GM12878 (cell line): ENCODE measurements at regions not wholly inside any gene's neighbourhood (a gene's known extent, or its start where the extent isn't known, plus 50 kb on each side); places are given as distances from the start of the nearest gene placed in this dataset.

Experiments used
- ATAC-seq: fragments of 200-7000 bp; cut with Tn5 transposase; 3 replicates; pipeline ENCODE4 v1.9.1; 2020; ENCODE audit warnings: mild to moderate bottlenecking, moderate library complexity
- BruUV-seq: library from RNA; stranded (reverse); fragments of 400-500 nt; replicated peaks from 2 replicates; lab custom pipeline; 2021; lab: Mats Ljungman, UMichigan
- CTCF ChIA-PET: fragments of 300-600 bp; sonication (Branson Sonifier 250); formaldehyde crosslinking; extraction: SDS; loops from one replicate; lab custom pipeline; 2021; ENCODE audit warnings: inconsistent platforms; lab: Yijun Ruan, JAX
- POLR2A ChIA-PET: fragments of 350-600 bp; formaldehyde crosslinking; extraction: SDS; loops from one replicate; lab custom pipeline; 2021; ENCODE audit warnings: inconsistent platforms; lab: Charles Lee
- RAD21 ChIA-PET: fragments of 300-600 bp; sonication (Branson Sonifier 250); formaldehyde crosslinking; loops from one replicate; lab custom pipeline; 2023; ENCODE audit warnings: antibody characterized with exemption; ENCODE audit not compliant: unreplicated experiment; lab: Charles Lee
- SMC1A ChIA-PET: fragments of 300-600 bp; sonication (Branson Sonifier 250); formaldehyde crosslinking; loops from one replicate; lab custom pipeline; 2023; ENCODE audit not compliant: unreplicated experiment, uncharacterized antibody; lab: Charles Lee
- DNase-seq: peaks from one replicate; pipeline ENCODE4 v3.0.0-alpha.2; 2011; ENCODE audit warnings: low read depth, low spot score
- FAIRE-seq: peaks from 3 replicates; lab custom pipeline; 2011; peaks lifted over from hg19 to GRCh38; lab: Jason Lieb, UNC
- H2AFZ ChIP-seq: 2 replicates; pipeline ENCODE4 v1.6.0; 2011; ENCODE audit warnings: low read depth, low read length, control low read depth; ENCODE audit not compliant: control insufficient read depth
- H3K27ac ChIP-seq: 2 replicates; pipeline ENCODE4 v1.5.1; 2011; ENCODE audit warnings: control low read depth; ENCODE audit not compliant: control insufficient read depth, insufficient read depth
- H3K27me3 ChIP-seq, 2 experiments: replicated peaks in 1 of 2; 2 replicates each; pipeline versions ENCODE4 v1.6.0 to v1.6.1; 2011; ENCODE audit warnings: low read length in 1 of 2; ENCODE audit not compliant: control insufficient read depth in 2 of 2, insufficient read depth in 2 of 2
- H3K36me3 ChIP-seq, 2 experiments: 2 replicates each; pipeline ENCODE4 v1.5.1; 2011; ENCODE audit warnings: low read length in 1 of 2; ENCODE audit not compliant: control insufficient read depth in 2 of 2, insufficient read depth in 2 of 2
- H3K4me1 ChIP-seq: 2 replicates; pipeline ENCODE4 v1.6.1; 2011; ENCODE audit warnings: mild to moderate bottlenecking, low read length, moderate library complexity, mixed read lengths; ENCODE audit not compliant: control insufficient read depth, insufficient read depth
- H3K4me2 ChIP-seq: 2 replicates; pipeline ENCODE4 v1.6.0; 2011; ENCODE audit warnings: control low read depth; ENCODE audit not compliant: control insufficient read depth, insufficient read depth
- H3K4me3 ChIP-seq: fragments of 200-600 bp; sonication (generic); 2 replicates; pipeline ENCODE4 v1.5.1; 2016
- H3K79me2 ChIP-seq: 2 replicates; pipeline ENCODE4 v1.6.0; 2011; ENCODE audit warnings: low read length; ENCODE audit not compliant: control insufficient read depth, insufficient read depth
- H3K9ac ChIP-seq: 2 replicates; pipeline ENCODE4 v1.8.0; 2011; ENCODE audit warnings: low read length, control low read depth, mixed read lengths; ENCODE audit not compliant: control insufficient read depth, insufficient read depth
- H3K9me3 ChIP-seq: replicated peaks from 3 replicates; pipeline ENCODE4 v1.5.1; 2011; ENCODE audit warnings: mild to moderate bottlenecking, low read length; ENCODE audit not compliant: control insufficient read depth, insufficient read depth
- H4K20me1 ChIP-seq: 2 replicates; pipeline ENCODE4 v1.6.0; 2011; ENCODE audit not compliant: control insufficient read depth, insufficient read depth
- ATF7 ChIP-seq: fragments of 450-650 bp; IDR thresholded peaks from 2 replicates; pipeline ENCODE4 v1.6.1; 2016; ENCODE audit warnings: low read depth, mild to moderate bottlenecking
- BCLAF1 ChIP-seq: fragments of 450-650 bp; IDR thresholded peaks from 2 replicates; pipeline ENCODE4 v1.6.1; 2017; ENCODE audit warnings: antibody characterized with exemption, mild to moderate bottlenecking, moderate library complexity
- BRCA1 ChIP-seq: IDR thresholded peaks from 2 replicates; pipeline ENCODE4 v1.6.1; 2011; ENCODE audit warnings: low read depth, low read length, improper control_type of control experiment
- CBFB ChIP-seq: IDR thresholded peaks from 2 replicates; pipeline ENCODE4 v1.6.1; 2016; ENCODE audit warnings: antibody characterized with exemption, low read depth
- CHD4 ChIP-seq: fragments of 200-600 bp; sonication (generic); IDR thresholded peaks from 2 replicates; pipeline ENCODE4 v1.6.1; 2016; ENCODE audit warnings: mild to moderate bottlenecking
- GATAD2B ChIP-seq: fragments of 450-650 bp; conservative IDR thresholded peaks from 2 replicates; pipeline ENCODE4 v1.6.1; 2017; ENCODE audit warnings: low read depth, mild to moderate bottlenecking, moderate library complexity
- HSF1 ChIP-seq: fragments of 150-350 bp; IDR thresholded peaks from 2 replicates; pipeline ENCODE4 v1.6.1; 2014; ENCODE audit warnings: mild to moderate bottlenecking, low read depth, low read length
- MTA2 ChIP-seq: fragments of 450-650 bp; IDR thresholded peaks from 2 replicates; pipeline ENCODE4 v1.6.1; 2016; ENCODE audit warnings: low read depth, mild to moderate bottlenecking, moderate library complexity
- MYC ChIP-seq: IDR thresholded peaks from 2 replicates; pipeline ENCODE4 v1.6.1; 2011; ENCODE audit warnings: mild to moderate bottlenecking, low read length, moderate library complexity, inconsistent platforms; ENCODE audit not compliant: insufficient read depth, insufficient replicate concordance, insufficient read length, severe bottlenecking
- NKRF ChIP-seq: fragments of 450-650 bp; conservative IDR thresholded peaks from 2 replicates; pipeline ENCODE4 v1.6.1; 2017; ENCODE audit warnings: mild to moderate bottlenecking, moderate library complexity
- PML ChIP-seq: IDR thresholded peaks from 2 replicates; pipeline ENCODE4 v1.6.1; 2012; ENCODE audit warnings: low read length, inconsistent platforms
- SIN3A ChIP-seq: IDR thresholded peaks from 2 replicates; pipeline ENCODE4 v1.6.1; 2012; ENCODE audit warnings: low read depth, low read length, improper control_type of control experiment
- SMC3 ChIP-seq: IDR thresholded peaks from 2 replicates; pipeline ENCODE4 v1.6.1; 2011; ENCODE audit warnings: low read length, improper control_type of control experiment, borderline replicate concordance
- SREBF1 ChIP-seq: IDR thresholded peaks from 2 replicates; pipeline ENCODE4 v1.6.1; 2012; ENCODE audit warnings: mild to moderate bottlenecking, low read length
- YY1 ChIP-seq: IDR thresholded peaks from 2 replicates; pipeline ENCODE4 v1.6.1; 2011; ENCODE audit warnings: low read depth, mild to moderate bottlenecking, low read length
- ZBED1 ChIP-seq: IDR thresholded peaks from 2 replicates; pipeline ENCODE4 v1.6.1; 2016; ENCODE audit warnings: borderline replicate concordance
- WGBS: methylation state at CpG from one replicate; pipeline ENCODE4 v1.1.6; 2016; ENCODE audit warnings: low lambda C conversion rate; ENCODE audit not compliant: insufficient replicate concordance, insufficient coverage; ENCODE audit errors: missing lambda C conversion rate; 5-methylcytosine and 5-hydroxymethylcytosine counted together
- in situ Hi-C: fragments of 300-500 bp; cut with MboI; formaldehyde crosslinking; loops from 9 replicates; pipeline ENCODE4 v1.14.3; 2018; ENCODE audit warnings: mixed read lengths
- intact Hi-C: fragments of 100-400 bp; cut with micrococcal nuclease; formaldehyde crosslinking; loops from one replicate; pipeline ENCODE4 v1.14.2; 2022; ENCODE audit not compliant: unreplicated experiment
- TF ChIP-seq, protein P1 (sequence below): fragments of 450-650 bp; IDR thresholded peaks from 2 replicates; pipeline ENCODE4 v1.6.1; 2014; ENCODE audit warnings: mild to moderate bottlenecking

DNA sequence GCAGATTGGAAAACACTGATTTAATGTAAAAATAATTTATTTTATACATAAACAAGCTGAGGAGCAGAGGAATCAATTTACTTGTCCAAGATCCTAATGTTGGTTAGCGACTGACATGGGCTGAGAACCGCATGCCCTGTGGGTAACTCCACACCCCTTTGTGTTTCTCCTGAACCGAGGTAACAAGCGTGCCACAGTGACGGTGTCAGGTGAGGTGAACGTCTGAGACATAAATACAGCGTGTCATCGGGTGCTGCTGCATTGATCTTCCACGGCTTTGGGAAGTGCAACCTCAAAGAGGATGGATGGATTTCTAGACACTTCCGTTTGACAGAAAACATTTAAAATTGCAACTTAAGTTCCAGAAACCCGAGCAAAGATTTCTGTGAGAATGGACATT is 386.8 kb upstream of the ADARB2 start:
- FAIRE-seq, result no peak
- CTCF ChIA-PET, result no interaction called here
- TF ChIP-seq SMC3, result no peak
- TF ChIP-seq HSF1, result no peak
- TF ChIP-seq NKRF, result no peak
- TF ChIP-seq GATAD2B, result no peak
- TF ChIP-seq SREBF1, result no peak
- no peak for TF ChIP-seq ATF7
- no peak for TF ChIP-seq MYC
- no peak for TF ChIP-seq SIN3A
- TF ChIP-seq, protein P1, sequence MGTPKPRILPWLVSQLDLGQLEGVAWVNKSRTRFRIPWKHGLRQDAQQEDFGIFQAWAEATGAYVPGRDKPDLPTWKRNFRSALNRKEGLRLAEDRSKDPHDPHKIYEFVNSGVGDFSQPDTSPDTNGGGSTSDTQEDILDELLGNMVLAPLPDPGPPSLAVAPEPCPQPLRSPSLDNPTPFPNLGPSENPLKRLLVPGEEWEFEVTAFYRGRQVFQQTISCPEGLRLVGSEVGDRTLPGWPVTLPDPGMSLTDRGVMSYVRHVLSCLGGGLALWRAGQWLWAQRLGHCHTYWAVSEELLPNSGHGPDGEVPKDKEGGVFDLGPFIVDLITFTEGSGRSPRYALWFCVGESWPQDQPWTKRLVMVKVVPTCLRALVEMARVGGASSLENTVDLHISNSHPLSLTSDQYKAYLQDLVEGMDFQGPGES, result no peak
- no peak for TF ChIP-seq YY1
- TF ChIP-seq PML, result no peak
- TF ChIP-seq ZBED1, result no peak
- TF ChIP-seq BRCA1, result no peak
- no peak for TF ChIP-seq BCLAF1
- TF ChIP-seq CBFB, result no peak
- TF ChIP-seq CHD4, result no peak
- no peak for TF ChIP-seq MTA2
- TF ChIP-seq, all 136 proteins: peak for 0

More for the DNA sequence above, 386.8 kb upstream of the ADARB2 start:
- H3K4me1 ChIP-seq, result no peaks in the 10 kb centered on the region
- DNase-seq (no peak), ATAC-seq (no peak)
- intact Hi-C loops (no loop called here), in situ Hi-C loops (no loop called here)
- ChIA-PET POLR2A (no interaction called here), SMC1A (interaction anchor here (1.3 kb wide), 1 partner anchor 15 kb away, joined by 3 read pairs; no protein-coding TSS in a partner anchor), RAD21 (no interaction called here)
- H3K4me3 ChIP-seq, result no peak overlapping the region
- no peak overlapping the region for H3K4me2 ChIP-seq
- WGBS, result 38% methylated on average over 11 of the region's 11 CpGs
- H3K27ac ChIP-seq, result no peak overlapping the region
- no peaks in the 10 kb centered on the region for H4K20me1 ChIP-seq
- no peak overlapping the region for H2AFZ ChIP-seq
- no peaks in the 10 kb centered on the region for H3K79me2 ChIP-seq
- H3K36me3 ChIP-seq, result no peaks in the 10 kb centered on the region
- no TSS peak for BruUV-seq
- no peaks in the 10 kb centered on the region for H3K9me3 ChIP-seq
- H3K27me3 ChIP-seq, result no peaks in the 10 kb centered on the region
- no peak overlapping the region for H3K9ac ChIP-seq
